ENCODE measurements at regions not wholly inside any gene's neighbourhood (a gene's known extent, or its start where the extent isn't known, plus 50 kb on each side); places are given as distances from the start of the nearest gene placed in this dataset.

DNA sequence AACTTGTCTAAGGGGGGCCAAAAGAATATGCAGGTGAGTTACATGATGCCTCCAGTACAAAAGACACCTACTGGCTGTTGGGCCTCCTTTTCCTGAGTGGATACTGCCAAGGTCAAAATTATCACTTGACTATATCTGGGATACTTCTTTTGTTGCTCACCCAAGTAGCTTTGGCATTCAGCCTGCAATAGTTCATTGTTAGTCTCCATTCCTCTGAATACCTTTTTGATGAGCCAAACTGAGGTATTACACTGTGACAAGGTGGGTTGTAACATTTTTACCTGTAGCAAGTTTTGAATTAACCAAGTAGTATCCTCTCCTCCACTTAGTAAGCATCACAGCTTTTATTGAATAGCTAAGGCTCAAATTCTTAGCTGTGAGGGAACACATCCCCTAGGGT, 408.0 kb downstream of the LRRIQ3 start:
- Mint-ChIP-seq H3K27ac (no peak overlapping the region), H3K36me3 (no peaks in the 10 kb centered on the region), H3K4me3 (no peak overlapping the region), H3K9me3 (peaks cover 11 to 21% of the 10 kb centered on the region in 2 donors), H3K4me1 (no peaks in the 10 kb centered on the region), H3K27me3 (ENCODE audit: low read depth in 2 of 2) (no peaks in the 10 kb centered on the region)
- no peak overlapping the region for H3K27ac ChIP-seq (ENCODE audit: low read length)
- H3K36me3 ChIP-seq (ENCODE audit: control insufficient read depth, insufficient read depth, low read length) = no peaks in the 10 kb centered on the region
- DNase-seq = no peak
- no peak for ATAC-seq
- no peak overlapping the region for H3K4me3 ChIP-seq (ENCODE audit: low read length)
- TF ChIP-seq, protein P1, sequence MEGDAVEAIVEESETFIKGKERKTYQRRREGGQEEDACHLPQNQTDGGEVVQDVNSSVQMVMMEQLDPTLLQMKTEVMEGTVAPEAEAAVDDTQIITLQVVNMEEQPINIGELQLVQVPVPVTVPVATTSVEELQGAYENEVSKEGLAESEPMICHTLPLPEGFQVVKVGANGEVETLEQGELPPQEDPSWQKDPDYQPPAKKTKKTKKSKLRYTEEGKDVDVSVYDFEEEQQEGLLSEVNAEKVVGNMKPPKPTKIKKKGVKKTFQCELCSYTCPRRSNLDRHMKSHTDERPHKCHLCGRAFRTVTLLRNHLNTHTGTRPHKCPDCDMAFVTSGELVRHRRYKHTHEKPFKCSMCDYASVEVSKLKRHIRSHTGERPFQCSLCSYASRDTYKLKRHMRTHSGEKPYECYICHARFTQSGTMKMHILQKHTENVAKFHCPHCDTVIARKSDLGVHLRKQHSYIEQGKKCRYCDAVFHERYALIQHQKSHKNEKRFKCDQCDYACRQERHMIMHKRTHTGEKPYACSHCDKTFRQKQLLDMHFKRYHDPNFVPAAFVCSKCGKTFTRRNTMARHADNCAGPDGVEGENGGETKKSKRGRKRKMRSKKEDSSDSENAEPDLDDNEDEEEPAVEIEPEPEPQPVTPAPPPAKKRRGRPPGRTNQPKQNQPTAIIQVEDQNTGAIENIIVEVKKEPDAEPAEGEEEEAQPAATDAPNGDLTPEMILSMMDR (IDR thresholded peaks at IDR 0.05) = no peak
- H3K4me1 ChIP-seq (ENCODE audit: control insufficient read depth, insufficient read depth, low read length) = no peaks in the 10 kb centered on the region
- intact Hi-C loops (cut with micrococcal nuclease) = no loop called here
- no peaks in the 10 kb centered on the region for H3K27me3 ChIP-seq (ENCODE audit: control insufficient read depth, insufficient read depth, low read length)
- H3K9me3 ChIP-seq (ENCODE audit: control insufficient read depth, insufficient read depth, low read length) = no peaks in the 10 kb centered on the region

- no peaks in the 10 kb centered on the region for H3K4me1 ChIP-seq (ENCODE audit: control insufficient read depth, insufficient read depth, low read length)
- Mint-ChIP-seq H3K4me1 (no peaks in the 10 kb centered on the region), H3K27me3 (ENCODE audit: low read depth in 2 of 2) (no peaks in the 10 kb centered on the region), H3K9me3 (peaks cover 11 to 14% of the 10 kb centered on the region in 2 donors), H3K36me3 (no peaks in the 10 kb centered on the region), H3K27ac (no peak overlapping the region), H3K4me3 (no peak overlapping the region)
- no peak for DNase-seq
- no peaks in the 10 kb centered on the region for H3K36me3 ChIP-seq (ENCODE audit: control insufficient read depth, insufficient read depth, low read length)
- no peaks in the 10 kb centered on the region for H3K27me3 ChIP-seq (ENCODE audit: control insufficient read depth, insufficient read depth, low read length)
- intact Hi-C loops (cut with micrococcal nuclease) = no loop called here
- WGBS (ENCODE audit: insufficient coverage) = 75% methylated on average over 1 of the region's 2 CpGs
- no peak overlapping the region for H3K27ac ChIP-seq (ENCODE audit: low read length)
- no peaks in the 10 kb centered on the region for H3K9me3 ChIP-seq (ENCODE audit: control insufficient read depth, insufficient read depth, low read length)
- no peak overlapping the region for H3K4me3 ChIP-seq (ENCODE audit: low read length)
- TF ChIP-seq, protein P1 (IDR thresholded peaks at IDR 0.05) = no peak
- no peak for ATAC-seq
Measured at GRCh38 chr1:73784026-73784425, 413.9 kb downstream of the LRRIQ3 start.

DNA sequence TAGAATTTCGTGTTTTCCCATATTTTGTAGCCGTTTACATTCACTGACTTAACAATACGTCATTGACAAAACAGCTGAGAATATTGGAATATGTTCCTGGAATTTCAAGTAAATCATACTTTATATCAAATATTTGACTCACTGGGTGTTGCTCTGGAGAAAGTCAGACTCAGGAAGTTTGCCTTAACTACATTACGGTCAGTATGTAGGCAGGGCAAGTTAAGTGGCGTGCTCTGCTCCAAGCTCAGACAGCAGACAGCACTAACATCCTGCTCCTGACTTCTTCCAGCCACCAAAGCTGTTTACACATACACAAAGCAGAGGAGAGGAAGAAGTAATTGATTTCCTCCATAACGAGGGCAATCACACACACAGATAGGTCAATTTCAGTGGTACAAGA, 414.6 kb downstream of the LRRIQ3 start:
- Histone ChIP-seq H3K4me1 (ENCODE audit: control insufficient read depth, insufficient read depth, low read length) (no peaks in the 10 kb centered on the region), H3K4me3 (ENCODE audit: low read length) (no peak overlapping the region), H3K36me3 (ENCODE audit: control insufficient read depth, insufficient read depth, low read length) (no peaks in the 10 kb centered on the region), H3K9me3 (ENCODE audit: control insufficient read depth, insufficient read depth, low read length) (no peaks in the 10 kb centered on the region), H3K27me3 (ENCODE audit: control insufficient read depth, insufficient read depth, low read length) (no peaks in the 10 kb centered on the region), H3K27ac (ENCODE audit: low read length) (no peak overlapping the region)
- WGBS (ENCODE audit: insufficient coverage) = 64% methylated on average over 5 of the region's 6 CpGs
- Mint-ChIP-seq H3K36me3 (no peaks in the 10 kb centered on the region), H3K27ac (no peak overlapping the region), H3K4me3 (no peak overlapping the region), H3K4me1 (no peaks in the 10 kb centered on the region), H3K9me3 (peaks cover 13 to 14% of the 10 kb centered on the region in 2 donors), H3K27me3 (ENCODE audit: low read depth in 2 of 2) (no peaks in the 10 kb centered on the region)
- TF ChIP-seq, protein P1 (IDR thresholded peaks at IDR 0.05) = no peak
- intact Hi-C loops (cut with micrococcal nuclease) = no loop called here
- ATAC-seq (no peak), DNase-seq (no peak)

- no peak overlapping the region for H3K4me3 Mint-ChIP-seq
- intact Hi-C loops (cut with micrococcal nuclease) = no loop called here
- WGBS (ENCODE audit: insufficient coverage) = 70% methylated on average over 2 of the region's 2 CpGs
- ATAC-seq = no peak
- TF ChIP-seq, protein P1 (IDR thresholded peaks at IDR 0.05) = no peak
- H3K36me3 Mint-ChIP-seq = no peaks in the 10 kb centered on the region
- no peak overlapping the region for H3K4me3 ChIP-seq (ENCODE audit: low read length)
- no peak overlapping the region for H3K27ac Mint-ChIP-seq
- no peaks in the 10 kb centered on the region for H3K4me1 ChIP-seq (ENCODE audit: control insufficient read depth, insufficient read depth, low read length)
- DNase-seq = no peak
- no peaks in the 10 kb centered on the region for H3K36me3 ChIP-seq (ENCODE audit: control insufficient read depth, insufficient read depth, low read length)
- peaks cover 13 to 14% of the 10 kb centered on the region in 2 donors for H3K9me3 Mint-ChIP-seq
- H3K27me3 ChIP-seq (ENCODE audit: control insufficient read depth, insufficient read depth, low read length) = no peaks in the 10 kb centered on the region
- H3K4me1 Mint-ChIP-seq = no peaks in the 10 kb centered on the region
- no peaks in the 10 kb centered on the region for H3K9me3 ChIP-seq (ENCODE audit: control insufficient read depth, insufficient read depth, low read length)
- no peaks in the 10 kb centered on the region for H3K27me3 Mint-ChIP-seq (ENCODE audit: low read depth in 2 of 2)
- H3K27ac ChIP-seq (ENCODE audit: low read length) = no peak overlapping the region
Measured at GRCh38 chr1:73782901-73783300, 415.1 kb downstream of the LRRIQ3 start.

All from natural killer cell (primary cell).